ENCODE measurements at regions not wholly inside any gene's neighbourhood (a gene's known extent, or its start where the extent isn't known, plus 50 kb on each side); places are given as distances from the start of the nearest gene placed in this dataset.

DNA sequence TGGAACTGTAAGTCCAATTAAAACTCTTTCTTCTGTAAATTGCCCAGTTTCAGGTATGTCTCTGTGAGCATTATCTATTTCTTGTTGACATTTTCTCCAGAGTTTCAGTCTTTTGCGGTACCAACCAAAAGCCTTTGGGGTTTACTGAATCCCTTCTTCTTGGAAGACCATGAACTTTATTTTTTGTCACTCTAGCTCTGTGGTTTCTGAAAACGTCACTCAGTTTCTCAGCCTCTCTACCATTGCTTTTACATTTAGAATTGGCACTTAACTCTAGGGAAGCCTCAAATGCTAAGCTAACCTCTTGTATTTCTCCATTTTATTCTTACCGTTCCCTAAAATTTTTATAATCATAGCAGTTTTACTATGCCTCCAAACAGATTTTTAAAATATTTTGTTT is 237.6 kb downstream of the CSNK2A3 start:
- ChIA-PET CTCF (ENCODE audit: partially characterized antibody) (interaction anchor here (1.0 kb wide), 1 partner anchor 13 kb away, joined by 3 read pairs; no protein-coding TSS in a partner anchor), POLR2A (ENCODE audit: partially characterized antibody) (no interaction called here)
- no peaks in the 10 kb centered on the region for H3K4me1 ChIP-seq (replicated peaks in 1 of 4; ENCODE audit: control insufficient read depth in 3 of 4, insufficient read depth in 4 of 4, low read length in 3 of 4)

More for the DNA sequence above, 237.6 kb downstream of the CSNK2A3 start:
- no peak overlapping the region for H3K56ac ChIP-seq (replicated peaks; ENCODE audit: insufficient read length, low read depth, low read length)
- WGBS, 2 experiments (ENCODE audit: extremely low coverage in 1 of 2, insufficient coverage in 1 of 2, insufficient read length in 1 of 2, insufficient replicate concordance in 2 of 2, low coverage in 1 of 2, low lambda C conversion rate in 2 of 2, missing lambda C conversion rate in 1 of 2): 92 to 100% methylated on average over 1 to 3 of the region's 3 CpGs
- H2AFZ ChIP-seq (ENCODE audit: low read length): no peak overlapping the region
- no peak overlapping the region for H3K4me2 ChIP-seq (ENCODE audit: insufficient read depth in 1 of 2, low read depth in 2 of 2, low read length in 2 of 2)
- no peaks in the 10 kb centered on the region for H3K79me1 ChIP-seq (ENCODE audit: low read depth, low read length)
- DNase-seq (ENCODE audit: low read depth in 1 of 2, low spot score in 2 of 2) (no peak), FAIRE-seq (no peak)
- no peak overlapping the region for H2BK20ac ChIP-seq (ENCODE audit: low read length)
- H3K36me3 ChIP-seq (ENCODE audit: control insufficient read depth in 2 of 4, insufficient read depth in 4 of 4, low read length in 3 of 4): no peaks in the 10 kb centered on the region
- H3K27me3 ChIP-seq (replicated peaks in 1 of 4; ENCODE audit: control insufficient read depth in 3 of 4, extremely low read depth in 1 of 4, insufficient read depth in 3 of 4, low read length in 3 of 4): no peaks in the 10 kb centered on the region
- no peak overlapping the region for H2BK5ac ChIP-seq (ENCODE audit: low read depth, low read length)
- no peak overlapping the region for H2BK15ac ChIP-seq (ENCODE audit: low read length)
- H3K27ac ChIP-seq (ENCODE audit: low read depth, low read length): no peak overlapping the region
- H3K4me3 ChIP-seq (ENCODE audit: extremely low read depth in 1 of 4, insufficient read depth in 2 of 4, low read depth in 3 of 4, low read length in 4 of 4): no peak overlapping the region
- TF ChIP-seq ZNF274 (IDR thresholded peaks at IDR 0.05; ENCODE audit: borderline replicate concordance, extremely low read depth, low read length): no peak
- no peak for TF ChIP-seq YY1 (IDR thresholded peaks at IDR 0.05; ENCODE audit: low read depth, low read length)
- H3K23me2 ChIP-seq (ENCODE audit: low read depth, low read length): no peaks in the 10 kb centered on the region
- no peak overlapping the region for H3K18ac ChIP-seq (ENCODE audit: extremely low read depth, low read length)
- no peak overlapping the region for H3K9ac ChIP-seq (replicated peaks in 1 of 4; ENCODE audit: extremely low read depth in 1 of 4, low read depth in 3 of 4, low read length in 3 of 4)
- H3K4ac ChIP-seq (replicated peaks; ENCODE audit: insufficient read length, low read depth, low read length): no peak overlapping the region
- no peak overlapping the region for H2AK5ac ChIP-seq (ENCODE audit: low read depth, low read length)
- H3K14ac ChIP-seq (ENCODE audit: insufficient read length): no peak overlapping the region
- H4K5ac ChIP-seq (ENCODE audit: insufficient read length, low read depth, low read length): no peak overlapping the region
- H3K79me2 ChIP-seq (ENCODE audit: control insufficient read depth in 1 of 2, insufficient read depth in 2 of 2, low read length in 2 of 2): no peaks in the 10 kb centered on the region
- no peak overlapping the region for H3K23ac ChIP-seq (ENCODE audit: insufficient read length)
- no peak overlapping the region for H2BK120ac ChIP-seq (replicated peaks; ENCODE audit: low read depth, low read length)
- H4K91ac ChIP-seq (replicated peaks; ENCODE audit: insufficient read length, low read length): no peak overlapping the region
- no peaks in the 10 kb centered on the region for H3K9me3 ChIP-seq (ENCODE audit: insufficient read depth in 2 of 2, low read depth in 1 of 2, low read length in 1 of 2)
- no peak overlapping the region for H4K8ac ChIP-seq (ENCODE audit: extremely low read depth, insufficient read depth, low read length)
- H4K20me1 ChIP-seq (replicated peaks in 1 of 2; ENCODE audit: control insufficient read depth in 1 of 2, insufficient read depth in 2 of 2, low read length in 2 of 2): no peaks in the 10 kb centered on the region
- no peak overlapping the region for H2BK12ac ChIP-seq (ENCODE audit: low read depth, low read length)

Data from H1 (cell line).